ENCODE measurements at regions not wholly inside any gene's neighbourhood (a gene's known extent, or its start where the extent isn't known, plus 50 kb on each side); places are given as distances from the start of the nearest gene placed in this dataset.

DNA sequence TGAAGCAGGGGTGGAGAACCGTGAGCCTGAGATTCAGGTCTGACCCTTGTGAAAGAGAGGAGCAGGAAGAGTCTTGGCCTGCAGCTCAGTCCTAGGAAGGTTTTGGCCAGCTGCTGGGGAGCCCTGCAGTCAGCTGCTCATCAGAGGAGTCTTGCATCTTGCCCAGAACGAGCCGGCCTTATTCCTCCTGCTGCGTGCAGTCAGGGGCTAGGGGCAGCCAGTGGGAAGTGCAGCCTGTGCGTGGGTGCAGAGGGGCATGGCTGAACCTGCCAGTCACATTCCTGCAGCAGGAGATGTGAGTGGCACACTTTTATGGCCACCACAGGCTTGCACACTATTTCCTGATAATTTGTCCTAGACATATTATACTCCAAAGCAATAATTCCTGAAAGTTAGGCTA is 278.7 kb downstream of the NPR3 start:
- DNase-seq, result no peak

DNA sequence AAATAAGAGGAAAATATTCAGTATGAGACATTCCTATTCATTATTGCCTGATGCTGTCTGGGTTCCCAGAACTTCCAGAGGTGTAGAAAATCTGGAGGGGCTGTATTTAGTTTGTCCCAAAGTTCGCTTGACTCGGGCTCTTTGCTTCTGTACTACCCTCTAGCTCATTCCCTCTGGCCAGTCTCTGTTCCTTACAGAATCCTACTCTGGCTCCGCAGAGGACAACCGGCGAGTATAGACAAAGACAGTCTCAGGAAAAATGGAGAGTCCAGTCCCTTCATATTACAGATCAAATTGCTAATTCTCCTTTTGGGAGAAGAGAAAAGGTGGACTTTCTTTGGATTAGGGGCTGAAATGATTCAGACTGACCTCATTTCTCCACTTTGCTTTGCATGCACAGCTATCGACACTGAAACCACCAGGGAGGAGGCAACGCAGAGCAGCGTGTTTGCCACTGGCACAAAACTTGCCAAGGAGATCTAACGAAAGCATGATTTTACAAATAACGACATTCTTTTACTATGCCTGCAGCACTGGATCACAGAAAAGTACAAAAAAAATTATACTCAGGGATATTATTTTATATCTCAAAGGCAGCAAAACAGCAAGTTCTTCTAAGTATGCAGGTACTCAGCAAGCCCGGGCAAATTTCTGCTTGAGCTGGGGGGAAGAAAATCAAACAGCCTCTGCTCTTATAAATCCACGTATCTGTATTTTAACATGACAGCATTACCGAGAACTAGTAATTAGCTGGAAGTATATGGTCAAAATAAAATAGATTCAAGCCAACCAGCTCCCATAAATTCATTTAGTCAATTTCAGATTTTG is 279.7 kb downstream of the NPR3 start:
- DNase-seq, result no peak

DNA sequence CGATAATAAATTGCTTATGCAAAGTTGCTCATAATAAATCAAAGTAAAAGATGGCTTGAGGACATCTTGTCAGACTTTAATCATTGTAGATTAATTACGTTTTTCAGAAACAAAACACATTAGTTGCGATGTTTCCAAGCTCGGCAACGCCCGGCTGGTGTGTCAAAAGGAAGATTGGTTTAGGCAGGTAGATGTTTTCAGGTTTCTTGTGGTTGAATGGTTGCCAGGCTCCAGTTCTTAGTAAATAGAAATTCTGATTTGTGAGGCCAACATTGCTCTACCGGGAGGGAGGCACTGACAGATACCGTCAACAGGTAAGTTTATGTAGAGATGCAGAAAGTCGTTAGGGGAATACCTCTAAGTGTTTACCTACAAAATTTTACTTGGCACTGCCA is 280.3 kb downstream of the NPR3 start:
- DNase-seq, result no peak

DNA sequence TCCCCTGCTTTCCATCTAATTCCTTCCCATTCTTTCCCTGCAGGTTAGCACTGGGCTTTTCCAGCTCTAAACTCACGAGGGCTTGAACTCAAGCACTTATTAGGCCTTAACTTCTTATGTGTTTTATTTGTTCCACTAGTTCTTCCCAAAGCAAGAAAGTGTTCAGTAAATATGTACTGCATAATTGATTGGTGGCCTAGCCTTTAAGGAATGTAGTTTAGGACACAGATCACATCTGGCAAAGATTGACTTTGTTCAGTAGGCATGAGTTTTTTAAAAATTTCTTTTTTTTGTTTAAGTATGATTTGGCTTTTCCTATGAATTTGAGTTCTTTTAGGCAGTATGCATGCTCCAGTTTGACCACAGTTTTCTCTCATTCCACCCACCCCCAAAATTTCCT is 285.2 kb downstream of the NPR3 start:
- DNase-seq, result no peak

DNA sequence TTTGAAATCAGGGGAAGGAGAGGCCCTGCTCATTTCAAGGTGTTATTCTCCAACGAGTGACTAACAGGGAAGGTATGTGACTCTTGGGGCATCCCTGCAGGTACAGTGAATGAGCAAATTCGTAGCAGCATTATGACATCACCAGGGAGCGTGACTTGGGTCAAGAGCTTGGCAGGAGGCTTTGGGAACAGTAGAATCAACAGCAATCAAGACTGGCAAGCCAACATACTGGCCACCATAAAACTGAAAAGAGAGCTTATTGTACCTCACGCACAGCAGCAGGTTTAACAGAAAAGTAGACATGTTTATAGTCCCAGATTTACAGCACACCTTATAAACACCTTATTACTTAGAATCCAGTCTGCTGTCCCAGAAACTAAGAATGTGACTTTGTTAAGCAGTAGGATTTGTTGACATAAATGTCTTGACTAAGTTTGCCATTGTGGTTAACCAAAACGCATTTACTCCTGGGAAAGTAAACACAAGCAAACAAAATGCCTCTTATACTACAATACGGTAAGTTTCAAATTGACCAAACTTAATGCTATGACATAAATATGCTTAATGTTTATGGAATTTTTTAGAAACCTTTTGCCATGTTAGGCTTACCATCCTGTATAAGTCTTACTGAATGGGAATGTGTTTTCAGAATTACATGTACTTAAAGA is 297.8 kb downstream of the NPR3 start:
- no peak for DNase-seq

DNA sequence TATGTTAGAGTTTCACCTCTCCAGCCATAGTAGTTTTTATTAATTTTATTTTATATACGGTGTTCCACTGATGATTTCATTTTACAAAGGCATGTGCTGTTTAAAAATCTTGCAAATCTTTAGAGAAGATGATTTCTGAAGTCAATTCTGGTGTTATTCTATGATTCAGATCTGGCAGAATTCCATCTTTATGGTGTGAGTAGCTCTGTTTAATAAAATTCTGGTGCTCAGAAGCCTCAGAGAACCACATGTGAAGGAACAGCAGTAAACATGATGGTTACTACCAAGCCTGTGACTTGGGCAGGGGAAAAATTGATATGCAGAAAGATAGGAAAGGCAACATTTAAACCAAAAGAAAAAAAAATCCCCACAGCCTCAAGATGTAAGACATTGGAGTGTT is 299.7 kb downstream of the NPR3 start:
- DNase-seq, result no peak

DNA sequence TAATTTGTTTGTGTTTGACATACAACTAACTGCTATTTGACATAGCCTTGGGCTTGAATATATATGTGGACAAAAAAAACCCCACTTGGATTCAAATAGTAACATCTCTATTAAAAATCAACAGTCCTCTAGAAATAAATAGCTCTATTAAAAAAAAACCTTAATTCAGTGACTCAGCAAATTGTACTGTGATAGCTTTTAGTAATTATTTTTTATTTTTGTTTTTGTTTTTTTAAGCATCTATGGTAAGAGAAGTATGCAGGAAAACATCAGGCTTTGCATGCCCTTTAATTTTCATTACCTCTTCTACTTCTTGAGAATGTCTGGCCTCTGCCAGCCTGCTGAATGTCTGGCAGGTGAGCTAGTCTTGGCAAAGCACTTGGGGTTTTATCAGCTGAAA is 300.7 kb downstream of the NPR3 start:
- DNase-seq, result no peak

DNA sequence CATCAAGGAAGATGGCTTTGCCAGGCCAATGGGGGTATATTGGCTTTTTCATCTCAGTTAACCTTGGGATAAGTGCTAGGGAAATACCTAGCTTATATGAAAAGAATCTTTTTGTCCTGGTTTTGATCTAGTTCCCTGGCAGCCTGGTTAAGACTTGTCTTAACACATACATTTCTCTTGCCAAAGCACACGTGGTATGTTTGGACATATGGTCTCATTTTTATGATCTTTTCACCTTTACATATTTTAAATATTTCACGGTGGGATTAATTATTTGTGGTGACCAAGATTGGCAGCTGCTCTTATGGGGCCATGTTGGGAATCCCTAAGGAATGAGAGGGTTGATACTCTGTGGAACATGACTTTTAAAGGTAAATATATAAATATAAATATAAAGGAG is 312.5 kb downstream of the NPR3 start:
- DNase-seq, result no peak

DNA sequence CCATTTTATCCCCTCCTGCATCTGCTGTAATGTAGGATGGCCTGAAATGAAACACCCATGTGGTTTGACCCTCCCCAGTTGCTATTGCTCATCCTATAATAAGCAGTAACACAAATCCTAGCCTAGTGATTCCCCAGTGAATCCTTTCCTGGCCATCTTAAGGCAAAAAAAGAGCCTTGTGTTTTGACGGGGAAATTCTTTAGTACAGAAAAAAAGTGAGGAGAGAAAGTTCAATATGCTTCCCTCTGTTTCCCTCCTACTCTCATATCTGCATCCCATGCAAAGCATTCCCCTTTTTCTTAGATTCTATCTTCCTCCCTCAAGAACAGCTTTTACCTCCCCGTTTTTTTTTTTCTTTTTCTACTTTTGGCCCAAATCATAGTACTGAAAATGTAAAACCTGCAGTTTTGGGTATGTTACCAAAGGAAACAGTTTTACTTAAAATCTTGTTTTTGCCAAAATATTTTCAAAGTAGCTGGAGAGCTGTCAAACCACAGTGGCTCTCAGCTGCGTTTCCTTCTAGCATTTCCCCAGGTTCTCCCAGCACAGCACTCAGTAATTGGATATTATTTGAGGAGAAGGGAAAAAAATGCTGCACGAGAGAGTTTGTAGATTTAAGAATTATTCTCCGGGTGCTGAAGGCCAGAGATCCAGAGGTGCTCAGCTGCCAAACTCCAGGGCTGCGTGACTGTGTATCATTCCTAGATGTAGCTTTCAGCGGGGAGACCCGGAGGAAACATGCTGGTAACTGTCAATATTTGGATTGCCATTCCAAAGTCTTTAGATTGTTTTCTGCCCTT is 321.4 kb downstream of the NPR3 start:
- no peak for DNase-seq

DNA sequence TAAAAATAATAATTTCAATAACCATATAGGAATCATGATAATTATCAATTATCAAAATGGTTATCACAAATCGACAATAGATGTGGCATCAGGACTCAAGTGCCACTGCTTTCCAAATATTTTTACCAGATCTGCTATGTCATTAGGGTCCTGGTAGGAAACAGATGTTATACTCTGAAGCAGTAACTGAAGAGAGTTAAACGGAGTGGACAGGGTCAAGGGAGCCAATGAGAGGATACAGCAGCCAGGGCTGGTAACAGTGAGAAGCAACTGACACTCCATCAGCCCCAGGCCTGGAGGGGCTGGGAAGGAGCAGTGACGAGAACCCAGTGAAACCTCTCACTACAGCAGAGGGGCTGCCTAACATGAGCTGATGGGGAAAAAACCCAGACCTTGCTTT is 322.4 kb downstream of the NPR3 start:
- DNase-seq, result no peak

DNA sequence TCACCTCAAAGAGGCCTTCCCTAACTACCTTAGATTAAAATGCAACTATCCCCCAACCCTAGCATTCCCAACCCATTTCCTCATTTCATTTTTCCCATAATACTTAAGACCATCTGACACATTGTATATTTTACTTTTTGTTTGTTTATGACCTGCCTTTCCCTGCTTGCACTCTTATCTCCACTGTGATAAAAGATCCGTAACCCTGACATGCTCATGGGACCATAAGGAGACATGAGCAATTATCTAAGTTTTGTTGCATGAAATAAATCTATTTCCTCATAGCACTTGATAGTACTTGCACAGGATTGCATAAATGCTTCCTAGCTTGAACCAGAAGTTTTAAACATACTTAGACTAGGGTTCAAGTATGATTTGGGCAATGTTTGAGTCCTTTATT is 323.7 kb downstream of the NPR3 start:
- no peak for DNase-seq

DNA sequence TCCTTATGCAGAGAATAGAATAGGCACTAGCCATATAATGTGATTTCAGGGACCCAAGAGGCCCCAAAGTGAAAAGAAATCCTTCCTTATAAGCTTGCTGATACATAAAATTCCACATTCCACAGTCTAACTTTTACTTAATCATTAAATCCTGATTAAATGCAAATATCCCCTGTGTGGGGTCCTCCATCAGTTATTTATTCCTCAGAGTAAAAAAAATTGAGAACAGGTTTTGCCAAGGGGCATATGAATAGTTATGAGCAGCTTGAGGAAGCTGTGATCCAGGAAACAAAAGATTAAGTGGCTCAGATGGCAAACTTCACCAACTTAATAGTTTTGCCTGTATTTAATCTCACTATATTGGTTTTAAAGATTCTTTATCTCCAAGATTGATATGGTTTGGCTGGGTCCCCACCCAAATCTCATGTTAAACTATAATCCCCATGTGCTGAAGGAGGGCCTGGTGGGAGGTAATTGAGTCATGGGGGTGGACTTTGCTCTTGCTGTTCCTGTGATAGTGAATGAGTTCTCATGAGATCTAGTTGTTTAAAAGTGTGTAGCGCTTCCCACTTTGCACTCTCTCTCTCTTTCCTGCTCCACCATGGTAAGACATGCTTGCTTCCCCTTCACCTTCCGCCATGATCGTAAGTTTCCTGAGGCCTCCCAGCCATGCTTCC is 324.9 kb downstream of the NPR3 start:
- DNase-seq, result no peak

DNA sequence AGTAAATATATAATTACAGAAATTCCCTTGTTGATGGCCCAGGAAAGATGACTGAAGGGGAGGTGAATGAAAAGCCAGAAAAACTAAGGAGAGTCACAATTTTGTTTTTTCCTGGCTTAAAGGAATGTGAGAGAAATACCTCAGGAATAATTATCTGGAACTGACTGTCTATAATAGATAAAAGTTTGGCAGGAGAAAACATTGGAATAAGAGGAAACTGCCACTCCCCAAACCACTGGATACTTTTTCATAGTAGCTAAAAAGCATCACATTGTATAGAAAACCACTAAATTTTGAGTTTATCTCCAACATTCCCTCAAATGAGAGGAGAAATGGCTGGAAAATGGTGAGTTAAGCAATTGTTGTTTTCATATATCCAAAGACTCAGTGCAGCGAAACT is 326.0 kb downstream of the NPR3 start:
- no peak for DNase-seq

DNA sequence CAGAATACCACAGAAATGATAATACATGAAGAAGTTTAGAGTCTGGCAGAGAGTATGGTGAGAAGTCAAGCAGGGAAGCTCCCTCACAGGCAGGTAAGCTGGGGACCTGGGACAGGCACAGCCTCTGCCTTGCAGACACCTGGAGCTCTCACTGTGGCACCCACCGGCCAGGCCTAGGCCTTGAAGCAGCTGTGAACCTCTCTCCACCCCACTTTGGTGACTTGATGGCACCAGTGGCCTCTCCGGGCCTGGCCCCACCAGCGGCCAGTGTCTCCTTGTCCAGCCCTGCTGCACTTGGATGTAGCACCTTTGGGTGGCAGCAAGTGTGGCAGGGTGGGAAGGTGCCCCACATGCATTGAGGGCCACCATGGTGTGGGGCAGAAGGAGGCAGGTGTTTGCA is 330.5 kb downstream of the NPR3 start:
- DNase-seq, result no peak

DNA sequence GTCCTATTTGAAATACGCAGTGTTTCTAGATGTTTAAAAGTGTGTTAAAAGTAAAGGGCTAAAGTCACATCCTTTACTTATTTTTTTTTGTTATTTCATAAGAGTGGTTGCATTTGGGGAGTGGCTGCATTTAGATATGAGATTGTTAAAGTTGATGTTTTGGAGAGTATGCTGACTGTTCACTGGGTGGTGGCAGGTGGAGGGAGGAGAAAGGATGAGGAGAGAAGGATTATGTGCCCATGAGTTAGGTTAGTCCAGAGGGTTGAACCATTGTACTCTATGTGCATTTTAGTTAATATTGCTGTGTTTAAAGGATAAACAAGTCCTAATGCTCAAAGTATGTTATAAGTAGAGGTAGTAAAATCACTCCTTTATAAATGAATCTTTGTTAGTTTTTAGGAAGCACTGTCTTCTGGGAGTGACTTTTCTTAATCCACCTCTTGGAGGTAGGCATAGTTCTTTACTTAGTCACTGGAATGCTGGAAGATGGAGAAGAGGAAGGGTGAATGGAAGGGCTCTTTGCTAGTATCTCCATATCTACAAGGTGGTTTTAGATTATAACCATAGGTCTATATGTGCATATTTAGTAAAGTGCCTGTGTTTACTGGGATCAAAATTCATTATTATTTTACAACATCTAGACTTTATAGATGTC is 332.3 kb downstream of the NPR3 start:
- no peak for DNase-seq

DNA sequence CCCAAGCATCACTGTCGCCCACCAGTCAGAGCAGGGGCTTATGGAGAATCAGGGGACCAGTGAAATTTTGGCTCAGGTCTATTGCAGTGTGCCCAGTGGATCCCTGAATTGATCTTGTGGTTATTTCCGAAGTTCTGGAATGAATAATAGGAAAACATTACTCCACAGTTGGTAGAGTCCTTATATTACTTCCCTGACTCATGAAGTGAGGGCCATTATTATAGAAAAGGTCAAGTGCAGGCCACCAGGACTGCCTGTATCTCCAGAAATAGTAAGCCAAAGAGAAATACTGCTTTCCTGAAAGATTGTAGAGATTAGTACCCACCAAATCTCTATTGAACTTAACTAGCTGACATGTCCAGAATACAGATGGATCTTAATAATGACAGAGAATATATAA is 335.0 kb downstream of the NPR3 start:
- DNase-seq, result no peak

DNA sequence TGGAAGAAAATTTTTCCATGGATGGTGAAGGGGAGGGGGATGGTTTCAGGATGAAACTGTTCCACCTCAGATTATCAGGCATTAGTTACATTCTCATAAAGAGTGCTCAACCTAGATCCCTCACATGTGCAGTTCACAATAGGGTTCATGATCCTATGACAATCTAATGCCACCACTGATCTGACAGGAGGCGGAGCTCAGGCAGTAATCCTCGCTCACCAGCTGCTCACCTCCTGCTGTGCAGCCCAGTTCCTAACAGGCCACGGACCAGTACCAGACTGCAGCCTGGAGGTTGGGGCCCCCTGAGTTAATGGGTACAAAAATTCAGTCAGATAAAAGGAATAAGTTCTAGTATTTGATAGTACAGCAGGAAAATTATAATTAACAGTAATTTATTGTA is 337.2 kb downstream of the NPR3 start:
- no peak for DNase-seq

DNA sequence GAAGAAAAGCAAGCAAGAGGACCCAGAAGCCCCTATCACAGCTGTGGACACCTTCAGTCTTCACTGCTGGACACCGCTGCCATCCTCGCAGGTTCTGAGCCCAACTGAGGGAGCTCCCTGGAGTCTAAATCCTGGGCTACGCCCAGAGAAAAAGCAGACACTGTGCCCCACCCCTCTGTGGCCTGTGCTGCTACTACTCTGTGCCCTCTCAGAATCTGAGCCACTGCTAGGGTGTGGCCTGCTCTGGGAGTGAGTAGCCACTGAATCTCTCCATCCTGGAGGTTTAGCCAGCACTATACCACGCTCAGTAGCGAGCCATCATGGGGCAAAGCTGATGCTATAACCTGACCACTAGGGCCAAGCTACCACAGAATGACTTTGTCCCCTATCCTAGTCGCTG is 338.2 kb downstream of the NPR3 start:
- no peak for DNase-seq

DNA sequence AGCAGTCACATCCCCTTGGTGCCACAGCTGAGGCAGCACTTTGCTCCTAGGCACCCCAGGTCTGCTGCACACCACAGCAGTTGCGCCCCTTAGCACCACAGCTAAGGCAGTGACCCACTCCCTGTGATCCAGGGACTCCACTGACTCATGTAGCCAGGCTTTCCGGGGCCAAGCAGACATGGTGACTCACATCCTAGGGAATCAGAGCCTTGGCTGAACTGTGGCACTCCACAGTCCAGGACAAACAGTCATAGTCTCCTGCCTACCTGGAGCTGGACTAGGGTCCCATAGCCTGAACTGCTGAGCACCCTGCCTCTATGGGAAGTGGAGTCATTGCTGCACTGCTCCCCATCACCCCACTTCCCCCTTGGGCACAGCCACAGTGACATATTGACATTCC is 338.7 kb downstream of the NPR3 start:
- DNase-seq, result no peak

DNA sequence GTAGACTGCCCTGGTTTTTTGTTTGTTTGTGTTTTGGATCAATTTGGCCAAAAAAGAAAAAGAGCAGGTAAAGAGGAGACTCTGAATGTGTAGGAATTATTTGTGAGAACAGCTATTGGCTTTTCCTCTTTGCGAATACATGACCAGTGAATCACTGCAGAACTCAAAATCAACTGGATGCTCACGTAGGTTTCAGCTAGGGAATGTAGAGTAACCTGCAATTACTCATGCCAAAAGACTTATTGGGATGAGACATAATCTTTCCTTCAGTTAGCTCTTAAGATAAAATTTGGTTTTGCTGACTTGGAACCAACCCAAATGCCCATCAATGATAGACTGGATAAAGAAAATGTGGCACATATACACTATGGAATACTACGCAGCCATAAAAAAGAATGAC is 348.0 kb downstream of the NPR3 start:
- no peak for DNase-seq

DNA sequence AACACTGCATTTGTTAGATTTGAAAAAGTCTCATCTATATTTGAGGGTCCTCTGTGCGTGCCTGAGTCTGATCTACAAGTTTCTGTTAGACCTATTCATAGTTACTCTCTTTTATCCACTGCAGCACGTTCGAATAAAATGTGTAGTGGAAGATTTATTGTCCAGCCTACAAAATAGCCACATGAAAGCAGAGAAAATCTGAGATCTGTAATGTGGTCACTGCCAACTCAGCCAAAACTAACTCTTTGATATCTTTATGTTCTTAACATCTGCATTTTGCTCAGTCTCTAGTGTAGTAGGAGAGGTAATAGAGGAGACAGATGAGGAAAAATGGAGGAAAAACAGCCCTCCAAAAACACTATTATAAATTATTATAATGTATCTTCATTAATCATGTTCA is 354.0 kb downstream of the NPR3 start:
- DNase-seq, result no peak

DNA sequence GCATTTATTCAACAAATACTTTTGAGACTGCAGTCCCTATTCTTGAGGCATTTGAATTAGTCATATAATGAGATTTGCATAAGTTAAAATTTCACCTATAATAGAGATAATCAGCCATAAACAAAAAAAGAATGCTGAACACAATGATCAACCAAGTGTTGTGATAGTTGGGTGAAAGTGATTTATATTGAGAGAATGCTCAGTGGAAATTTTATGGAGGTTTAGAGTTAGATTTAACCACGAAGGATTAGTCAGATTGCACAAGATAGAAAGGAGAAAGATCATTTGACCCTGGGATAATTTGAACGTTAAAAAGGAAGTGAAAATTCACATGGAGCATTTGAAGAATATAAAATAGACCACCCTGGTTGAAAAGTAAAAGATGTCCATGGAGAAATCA is 356.2 kb downstream of the NPR3 start:
- DNase-seq, result no peak

All from hypothalamus (tissue), 51 donors.